Left lung (tissue), 4 donors: ENCODE measurements at regions not wholly inside any gene's neighbourhood (a gene's known extent, or its start where the extent isn't known, plus 50 kb on each side); places are given as distances from the start of the nearest gene placed in this dataset.
"Not testable (repeated sequence)": the region's sequence is repeated elsewhere in the genome, so short reads cannot be mapped to it uniquely, and the experiment has no call there.

Experiments
- ATAC-seq: fragments of 200-7000 bp; cut with Tn5 transposase; one replicate; pipeline ENCODE4 v1.9.1; 2020; ENCODE audit warnings: moderate library complexity
- DNase-seq, 4 donors: peaks; one replicate each; pipeline ENCODE4 v3.0.0-alpha.2; 2013 to 2020
- H3K27ac ChIP-seq, 2 donors: fragments of 200-600 bp; sonication (generic) in 1 of 2; one replicate each; pipeline versions ENCODE4 v1.5.0 to v1.8.0; 2020 to 2021
- H3K27me3 ChIP-seq, 2 donors: fragments of 200-600 bp; sonication (generic) in 1 of 2; one replicate each; pipeline versions ENCODE4 v1.5.0 to v1.8.0; 2020 to 2021
- H3K36me3 ChIP-seq, 2 donors: fragments of 200-600 bp; sonication (generic) in 1 of 2; one replicate each; pipeline versions ENCODE4 v1.5.0 to v1.8.0; 2020 to 2021
- H3K4me1 ChIP-seq, 2 donors: fragments of 200-600 bp; one replicate each; pipeline ENCODE4 v1.8.0; 2021
- H3K4me3 ChIP-seq, 2 donors: fragments of 200-600 bp; sonication (generic) in 1 of 2; one replicate each; pipeline versions ENCODE4 v1.5.0 to v1.8.0; 2020 to 2021; ENCODE audit warnings: mild to moderate bottlenecking in 1 of 2
- H3K9me3 ChIP-seq, 2 donors: fragments of 200-600 bp; sonication (generic) in 1 of 2; one replicate each; pipeline versions ENCODE4 v1.5.0 to v1.8.0; 2020 to 2021
- intact Hi-C, 2 donors: fragments of 100-400 bp; cut with DNase I; formaldehyde crosslinking; loops; one replicate each; pipeline versions ENCODE4 v1.11.2 to v1.14.2; 2022
- TF ChIP-seq, protein P1 (sequence below), 2 donors: fragments of 200-600 bp; sonication (generic) in 1 of 2; IDR thresholded peaks; one replicate each; pipeline versions ENCODE4 v1.5.0 to v1.8.0; 2021; ENCODE audit warnings: antibody characterized with exemption in 2 of 2
- donor health status: DM: no; HTN: yes; CAD: no.
- donor health status: DM: no; HTN: no; CAD: no.

GRCh38 chrX:74104356-74105015 is 199.5 kb upstream of the ZCCHC13 start:
- H3K27me3 ChIP-seq, result peaks cover 0 to 5% of the 10 kb centered on the region in 2 donors
- no peaks in the 10 kb centered on the region for H3K4me1 ChIP-seq
- TF ChIP-seq, protein P1, sequence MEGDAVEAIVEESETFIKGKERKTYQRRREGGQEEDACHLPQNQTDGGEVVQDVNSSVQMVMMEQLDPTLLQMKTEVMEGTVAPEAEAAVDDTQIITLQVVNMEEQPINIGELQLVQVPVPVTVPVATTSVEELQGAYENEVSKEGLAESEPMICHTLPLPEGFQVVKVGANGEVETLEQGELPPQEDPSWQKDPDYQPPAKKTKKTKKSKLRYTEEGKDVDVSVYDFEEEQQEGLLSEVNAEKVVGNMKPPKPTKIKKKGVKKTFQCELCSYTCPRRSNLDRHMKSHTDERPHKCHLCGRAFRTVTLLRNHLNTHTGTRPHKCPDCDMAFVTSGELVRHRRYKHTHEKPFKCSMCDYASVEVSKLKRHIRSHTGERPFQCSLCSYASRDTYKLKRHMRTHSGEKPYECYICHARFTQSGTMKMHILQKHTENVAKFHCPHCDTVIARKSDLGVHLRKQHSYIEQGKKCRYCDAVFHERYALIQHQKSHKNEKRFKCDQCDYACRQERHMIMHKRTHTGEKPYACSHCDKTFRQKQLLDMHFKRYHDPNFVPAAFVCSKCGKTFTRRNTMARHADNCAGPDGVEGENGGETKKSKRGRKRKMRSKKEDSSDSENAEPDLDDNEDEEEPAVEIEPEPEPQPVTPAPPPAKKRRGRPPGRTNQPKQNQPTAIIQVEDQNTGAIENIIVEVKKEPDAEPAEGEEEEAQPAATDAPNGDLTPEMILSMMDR (IDR thresholded peaks at IDR 0.05), result no peak
- no peaks in the 10 kb centered on the region for H3K9me3 ChIP-seq
- no peak overlapping the region for H3K27ac ChIP-seq
- ATAC-seq, result no peak
- no peak overlapping the region for H3K4me3 ChIP-seq
- no peak for DNase-seq
- intact Hi-C loops, result no loop called here
- H3K36me3 ChIP-seq, result no peaks in the 10 kb centered on the region

- H3K4me1 ChIP-seq, ATAC-seq, DNase-seq, H3K27me3 ChIP-seq, H3K9me3 ChIP-seq, H3K36me3 ChIP-seq, H3K27ac ChIP-seq, intact Hi-C loops, H3K4me3 ChIP-seq: not testable (repeated sequence)
These were observed 205.6 kb upstream of the ZCCHC13 start for GRCh38 chrX:74098407-74098806.

- H3K9me3 ChIP-seq, result peaks cover 0 to 4% of the 10 kb centered on the region in 2 donors
- H3K27ac ChIP-seq, result no peak overlapping the region
- ATAC-seq, result no peak
- no peak for DNase-seq
- H3K4me3 ChIP-seq, result no peak overlapping the region
- H3K36me3 ChIP-seq, result no peaks in the 10 kb centered on the region
- intact Hi-C loops, result no loop called here
- H3K4me1 ChIP-seq, result no peaks in the 10 kb centered on the region
- no peaks in the 10 kb centered on the region for H3K27me3 ChIP-seq
- TF ChIP-seq, protein P1 (IDR thresholded peaks at IDR 0.05), result no peak
These were observed 213.9 kb upstream of the ZCCHC13 start for GRCh38 chrX:74090049-74090448.

GRCh38 chrX:74085642-74086236 is 218.2 kb upstream of the ZCCHC13 start:
- no peak overlapping the region for H3K4me3 ChIP-seq
- intact Hi-C loops, result no loop called here
- peaks cover 0 to 4% of the 10 kb centered on the region in 2 donors for H3K9me3 ChIP-seq
- H3K4me1 ChIP-seq, result no peaks in the 10 kb centered on the region
- no peak for ATAC-seq
- no peaks in the 10 kb centered on the region for H3K27me3 ChIP-seq
- H3K27ac ChIP-seq, result no peak overlapping the region
- no peak for DNase-seq
- no peaks in the 10 kb centered on the region for H3K36me3 ChIP-seq
- TF ChIP-seq, protein P1 (IDR thresholded peaks at IDR 0.05), result no peak

- DNase-seq (no peak), ATAC-seq (no peak)
- H3K27me3 ChIP-seq, result no peaks in the 10 kb centered on the region
- H3K36me3 ChIP-seq, result no peaks in the 10 kb centered on the region
- no peaks in the 10 kb centered on the region for H3K9me3 ChIP-seq
- H3K4me3 ChIP-seq, result no peak overlapping the region
- intact Hi-C loops, result no loop called here
- TF ChIP-seq, protein P1 (IDR thresholded peaks at IDR 0.05), result no peak
- H3K4me1 ChIP-seq, result no peaks in the 10 kb centered on the region
- no peak overlapping the region for H3K27ac ChIP-seq
These were observed 223.8 kb upstream of the ZCCHC13 start for GRCh38 chrX:74080165-74080564.
